Endothelial cell of umbilical vein (primary cell): ENCODE measurements at regions not wholly inside any gene's neighbourhood (a gene's known extent, or its start where the extent isn't known, plus 50 kb on each side); places are given as distances from the start of the nearest gene placed in this dataset.

ENCODE experiments used
- BruUV-seq: library from RNA; stranded (reverse); fragments of 400-500 nt; replicated peaks from 2 replicates; lab custom pipeline; 2021; lab: Mats Ljungman, UMichigan
- CTCF ChIA-PET: fragments of 300-600, 350-600 bp; sonication (Branson Sonifier 250); formaldehyde crosslinking; loops from one replicate; lab custom pipeline; 2021; ENCODE audit warnings: antibody characterized with exemption, inconsistent platforms; lab: Charles Lee
- POLR2A ChIA-PET: fragments of 300-600, 350-600 bp; sonication (Branson Sonifier 250); formaldehyde crosslinking; loops from one replicate; lab custom pipeline; 2021; ENCODE audit warnings: antibody characterized with exemption, inconsistent platforms; lab: Charles Lee
- DNase-seq: peaks from one replicate; pipeline ENCODE4 v3.0.0-alpha.2; 2011; ENCODE audit warnings: low read depth, low spot score
- FAIRE-seq: peaks from 2 replicates; lab custom pipeline; 2011; peaks lifted over from hg19 to GRCh38; lab: Jason Lieb, UNC
- H2AFZ ChIP-seq: 2 replicates; pipeline ENCODE4 v1.6.0; 2012; ENCODE audit warnings: low read depth, low read length, control low read depth, inconsistent platforms
- H3K27ac ChIP-seq: 2 replicates; pipeline ENCODE4 v1.5.1; 2011; ENCODE audit warnings: low read depth, mild to moderate bottlenecking, control low read depth, low read length, moderate library complexity; ENCODE audit not compliant: insufficient read depth
- H3K27me3 ChIP-seq, 2 experiments: 2 replicates each; pipeline versions ENCODE4 v1.6.0 to v1.6.1; 2011; ENCODE audit warnings: low read length in 2 of 2, mixed read lengths in 1 of 2; ENCODE audit not compliant: control insufficient read depth in 2 of 2, insufficient read depth in 2 of 2
- H3K36me3 ChIP-seq, 2 experiments: 2 replicates in 1 of 2; 3 replicates in 1 of 2; pipeline ENCODE4 v1.5.1; 2011; ENCODE audit warnings: low read length in 2 of 2, mild to moderate bottlenecking in 1 of 2, moderate library complexity in 1 of 2; ENCODE audit not compliant: control insufficient read depth in 2 of 2, insufficient read depth in 2 of 2; ENCODE audit errors: extremely low read depth in 1 of 2
- H3K4me1 ChIP-seq: 3 replicates; pipeline ENCODE4 v1.5.1; 2011; ENCODE audit warnings: mild to moderate bottlenecking, low read length; ENCODE audit not compliant: control insufficient read depth, insufficient read depth; ENCODE audit errors: extremely low read depth
- H3K4me2 ChIP-seq: 2 replicates; pipeline ENCODE4 v1.6.1; 2011; ENCODE audit warnings: low read length, control low read depth, mixed read lengths; ENCODE audit not compliant: insufficient read depth
- H3K4me3 ChIP-seq, 3 experiments: fragments of 200-600 bp in 1 of 3; sonication (generic), shearing (Covaris generic) in 1 of 3; replicated peaks in 1 of 3; 2 replicates each; pipeline ENCODE4 v1.5.1; 2011 to 2016; ENCODE audit warnings: control low read depth in 3 of 3, low read length in 3 of 3, mild to moderate bottlenecking in 2 of 3, inconsistent platforms in 1 of 3, low read depth in 1 of 3, moderate library complexity in 1 of 3; ENCODE audit not compliant: insufficient read depth in 1 of 3
- H3K79me2 ChIP-seq: 2 replicates; pipeline ENCODE4 v1.6.0; 2012; ENCODE audit warnings: low read length, inconsistent platforms; ENCODE audit not compliant: control insufficient read depth, insufficient read depth
- H3K9ac ChIP-seq: replicated peaks from 2 replicates; pipeline ENCODE3; 2011; ENCODE audit warnings: low read length, control low read depth; ENCODE audit not compliant: insufficient read depth; ENCODE audit errors: extremely low read depth
- H3K9me1 ChIP-seq: replicated peaks from 3 replicates; pipeline ENCODE4 v1.6.0; 2011; ENCODE audit warnings: mild to moderate bottlenecking, low read length; ENCODE audit not compliant: control insufficient read depth, insufficient read depth; ENCODE audit errors: extremely low read depth
- H3K9me3 ChIP-seq: replicated peaks from 2 replicates; pipeline ENCODE4 v1.5.1; 2012; ENCODE audit warnings: low read length, inconsistent platforms; ENCODE audit not compliant: control insufficient read depth, insufficient read depth
- H4K20me1 ChIP-seq: replicated peaks from 2 replicates; pipeline ENCODE3; 2011; ENCODE audit warnings: mild to moderate bottlenecking, low read length; ENCODE audit not compliant: control insufficient read depth, insufficient read depth; ENCODE audit errors: extremely low read depth
- EZH2 ChIP-seq: IDR thresholded peaks from 2 replicates; pipeline ENCODE4 v1.6.1; 2012; ENCODE audit warnings: borderline replicate concordance, low read depth, mild to moderate bottlenecking, moderate library complexity, low read length, inconsistent platforms; ENCODE audit not compliant: severe bottlenecking
- FOS ChIP-seq: IDR thresholded peaks from 2 replicates; pipeline ENCODE4 v1.6.1; 2011; ENCODE audit warnings: mild to moderate bottlenecking, low read length, moderate library complexity, borderline replicate concordance; ENCODE audit not compliant: insufficient read depth
- GATA2 ChIP-seq: IDR thresholded peaks from 2 replicates; pipeline ENCODE4 v1.7.0; 2011; ENCODE audit warnings: low read depth, mild to moderate bottlenecking, moderate library complexity, mixed read lengths, low read length; ENCODE audit not compliant: insufficient read length, insufficient read depth
- JUN ChIP-seq: IDR thresholded peaks from 2 replicates; pipeline ENCODE4 v1.6.1; 2011; ENCODE audit warnings: borderline replicate concordance, low read depth; ENCODE audit not compliant: insufficient read length, insufficient read depth
- MYC ChIP-seq: IDR thresholded peaks from one replicate; pipeline ENCODE4 v1.6.1; 2011; ENCODE audit warnings: mild to moderate bottlenecking, low read depth, low read length
- POLR2A ChIP-seq: IDR thresholded peaks from 2 replicates; pipeline ENCODE4 v1.6.1; 2012; ENCODE audit warnings: low read depth, mild to moderate bottlenecking, control low read depth, low read length
- POLR2AphosphoS5 ChIP-seq: IDR thresholded peaks from 2 replicates; pipeline ENCODE4 v1.6.1; 2012; ENCODE audit warnings: low read depth, mild to moderate bottlenecking, control low read depth, low read length, moderate library complexity; ENCODE audit not compliant: insufficient read depth
- dilution Hi-C: fragments of 300-500 bp; cut with MboI; formaldehyde crosslinking; loops from one replicate; pipeline ENCODE4 v1.15.0; 2019; ENCODE audit warnings: low sequenced_read_pairs; ENCODE audit not compliant: extremely low pct_ligation_motif_present
- intact Hi-C: fragments of 100-400 bp; cut with micrococcal nuclease; formaldehyde crosslinking; loops from one replicate; pipeline ENCODE4 v1.10.0; 2022
- TF ChIP-seq, protein P1 (sequence below): IDR thresholded peaks from 2 replicates; pipeline ENCODE4 v1.6.1; 2011; ENCODE audit not compliant: insufficient read depth, insufficient read length
- TF ChIP-seq, protein P2 (sequence below), 2 donors: IDR thresholded peaks; 1 replicate in 1 of 2; 2 replicates in 1 of 2; pipeline ENCODE4 v1.5.1; 2011; ENCODE audit warnings: low read length in 2 of 2, mild to moderate bottlenecking in 2 of 2, moderate library complexity in 2 of 2, control low read depth in 1 of 2, inconsistent platforms in 1 of 2, low read depth in 1 of 2; ENCODE audit not compliant: insufficient read depth in 1 of 2; ENCODE audit errors: extremely low read depth in 1 of 2

DNA sequence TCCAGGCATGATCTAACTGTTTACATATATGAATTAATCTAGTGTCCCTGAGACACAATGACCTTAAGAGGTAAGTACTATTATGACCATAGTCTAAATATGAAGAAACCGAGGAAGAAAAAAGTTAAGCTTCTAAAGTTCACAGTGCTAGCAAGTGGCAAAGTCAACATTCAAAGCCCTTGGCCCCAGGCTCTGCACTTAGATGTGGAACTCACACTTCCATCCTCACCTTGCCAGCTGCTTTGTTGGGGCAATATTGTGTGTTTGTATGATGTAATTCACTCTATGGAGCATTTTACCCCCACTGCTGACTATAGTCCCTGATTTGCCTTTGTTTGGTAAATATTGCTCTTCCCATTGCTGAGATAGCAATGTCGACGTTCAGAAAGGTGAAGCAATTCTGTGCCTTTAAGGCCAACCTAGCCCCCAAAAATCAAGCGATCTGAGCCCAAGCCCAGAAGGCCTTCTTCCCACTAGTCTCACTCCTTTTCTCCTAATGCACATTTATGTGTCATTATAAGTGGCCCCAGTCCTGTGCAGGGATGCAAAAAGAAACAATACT lies 487.6 kb upstream of the ZMIZ1 start:
- CTCF ChIA-PET, result no interaction called here
- no peaks in the 10 kb centered on the region for H3K9me3 ChIP-seq
- BruUV-seq, result no TSS peak

More for the DNA sequence above, 487.6 kb upstream of the ZMIZ1 start:
- Histone ChIP-seq H3K4me1 (no peaks in the 10 kb centered on the region), H4K20me1 (no peaks in the 10 kb centered on the region), H3K9ac (no peak overlapping the region), H3K27ac (no peak overlapping the region), H3K9me1 (no peaks in the 10 kb centered on the region), H3K79me2 (no peaks in the 10 kb centered on the region), H3K4me3 (no peak overlapping the region), H3K36me3 (no peaks in the 10 kb centered on the region), H3K27me3 (peaks cover 0 to 7% of the 10 kb centered on the region in 2 experiments), H3K4me2 (no peak overlapping the region), H2AFZ (no peak overlapping the region)
- FAIRE-seq (no peak), DNase-seq (no peak)
- TF ChIP-seq MYC, result no peak
- no peak for TF ChIP-seq JUN
- no peak for TF ChIP-seq POLR2AphosphoS5
- no peak for TF ChIP-seq FOS
- no peak for TF ChIP-seq POLR2A
- TF ChIP-seq GATA2, result no peak
- TF ChIP-seq, protein P1, sequence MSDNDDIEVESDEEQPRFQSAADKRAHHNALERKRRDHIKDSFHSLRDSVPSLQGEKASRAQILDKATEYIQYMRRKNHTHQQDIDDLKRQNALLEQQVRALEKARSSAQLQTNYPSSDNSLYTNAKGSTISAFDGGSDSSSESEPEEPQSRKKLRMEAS, result no peak
- TF ChIP-seq, protein P2, sequence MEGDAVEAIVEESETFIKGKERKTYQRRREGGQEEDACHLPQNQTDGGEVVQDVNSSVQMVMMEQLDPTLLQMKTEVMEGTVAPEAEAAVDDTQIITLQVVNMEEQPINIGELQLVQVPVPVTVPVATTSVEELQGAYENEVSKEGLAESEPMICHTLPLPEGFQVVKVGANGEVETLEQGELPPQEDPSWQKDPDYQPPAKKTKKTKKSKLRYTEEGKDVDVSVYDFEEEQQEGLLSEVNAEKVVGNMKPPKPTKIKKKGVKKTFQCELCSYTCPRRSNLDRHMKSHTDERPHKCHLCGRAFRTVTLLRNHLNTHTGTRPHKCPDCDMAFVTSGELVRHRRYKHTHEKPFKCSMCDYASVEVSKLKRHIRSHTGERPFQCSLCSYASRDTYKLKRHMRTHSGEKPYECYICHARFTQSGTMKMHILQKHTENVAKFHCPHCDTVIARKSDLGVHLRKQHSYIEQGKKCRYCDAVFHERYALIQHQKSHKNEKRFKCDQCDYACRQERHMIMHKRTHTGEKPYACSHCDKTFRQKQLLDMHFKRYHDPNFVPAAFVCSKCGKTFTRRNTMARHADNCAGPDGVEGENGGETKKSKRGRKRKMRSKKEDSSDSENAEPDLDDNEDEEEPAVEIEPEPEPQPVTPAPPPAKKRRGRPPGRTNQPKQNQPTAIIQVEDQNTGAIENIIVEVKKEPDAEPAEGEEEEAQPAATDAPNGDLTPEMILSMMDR (IDR thresholded peaks at IDR 0.05; ENCODE audit: extremely low read depth in 1 of 2, insufficient read depth in 1 of 2, low read depth in 1 of 2, low read length in 2 of 2), result no peak
- no peak for TF ChIP-seq EZH2
- intact Hi-C loops (no loop called here), dilution Hi-C loops (no loop called here)
- POLR2A ChIA-PET, result no interaction called here
